DMS 273 (cell line): ENCODE measurements at regions not wholly inside any gene's neighbourhood (a gene's known extent, or its start where the extent isn't known, plus 50 kb on each side); places are given as distances from the start of the nearest gene placed in this dataset.
"Not testable (repeated sequence)": the region's sequence is repeated elsewhere in the genome, so short reads cannot be mapped to it uniquely, and the experiment has no call there.

Experiments
- DNase-seq: peaks from one replicate; lab custom pipeline; 2025; ENCODE audit not compliant: unreplicated experiment; lab: John Stamatoyannopoulos, UW

DNA sequence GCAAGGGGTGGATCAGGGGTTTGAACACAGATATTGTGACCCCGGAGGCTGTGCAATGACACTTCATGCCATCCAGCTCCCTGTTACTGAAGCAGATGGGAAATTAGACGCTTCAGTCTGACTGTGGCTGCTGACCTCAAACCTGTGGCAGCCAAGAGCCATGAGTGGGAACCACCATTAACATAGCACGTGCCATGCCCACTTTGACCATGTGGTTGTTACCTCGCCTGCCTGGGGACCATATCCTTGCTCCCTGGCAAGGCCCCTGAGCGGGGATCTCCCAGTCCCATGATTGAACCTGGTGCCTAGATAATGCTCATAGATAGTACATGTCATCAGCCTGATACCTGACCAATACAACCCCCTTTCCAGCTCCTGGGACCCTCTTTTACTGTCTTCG, 68.9 kb downstream of the CYP26B1 start:
- DNase-seq, result no peak

DNA sequence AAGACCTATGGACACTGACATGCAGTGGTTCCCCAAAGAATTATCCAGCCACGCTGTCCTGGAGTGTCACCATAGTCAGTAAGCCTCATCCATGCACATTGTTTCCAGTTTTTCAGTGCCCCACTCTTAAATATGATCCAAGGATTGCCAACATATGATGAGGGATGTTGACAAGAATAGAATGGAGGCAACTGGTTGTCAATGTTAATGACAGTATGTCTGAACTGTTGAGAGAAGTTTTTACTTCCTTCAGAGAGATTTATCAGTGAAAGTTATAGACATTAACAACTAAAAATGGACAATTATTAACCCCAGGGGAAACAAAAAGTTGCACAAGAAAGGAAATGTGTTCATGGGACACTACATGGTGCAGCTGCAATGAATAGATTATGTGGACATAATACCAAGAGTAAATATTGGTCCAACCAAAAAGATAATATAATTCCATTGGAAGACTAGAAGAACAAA, 69.9 kb downstream of the CYP26B1 start:
- DNase-seq, result no peak

DNA sequence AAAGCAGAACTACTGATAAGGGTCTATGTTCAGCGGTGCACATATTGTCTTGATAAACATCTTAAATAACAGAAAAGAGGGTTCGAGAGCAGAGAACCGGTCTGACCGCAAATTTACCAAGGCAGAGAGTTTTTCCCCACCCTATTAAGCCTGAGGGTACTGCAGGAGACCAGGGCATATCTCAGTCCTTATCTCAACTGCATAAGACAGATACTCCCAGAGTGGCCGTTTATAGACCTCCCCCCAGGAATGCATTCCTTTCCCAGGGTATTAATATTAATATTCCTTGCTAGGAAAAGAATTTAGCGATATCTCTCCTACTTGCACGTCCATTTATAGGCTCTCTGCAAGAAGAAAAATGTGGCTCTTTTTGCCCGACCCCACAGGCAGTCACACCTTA, 74.3 kb downstream of the CYP26B1 start:
- DNase-seq, result not testable (repeated sequence)

DNA sequence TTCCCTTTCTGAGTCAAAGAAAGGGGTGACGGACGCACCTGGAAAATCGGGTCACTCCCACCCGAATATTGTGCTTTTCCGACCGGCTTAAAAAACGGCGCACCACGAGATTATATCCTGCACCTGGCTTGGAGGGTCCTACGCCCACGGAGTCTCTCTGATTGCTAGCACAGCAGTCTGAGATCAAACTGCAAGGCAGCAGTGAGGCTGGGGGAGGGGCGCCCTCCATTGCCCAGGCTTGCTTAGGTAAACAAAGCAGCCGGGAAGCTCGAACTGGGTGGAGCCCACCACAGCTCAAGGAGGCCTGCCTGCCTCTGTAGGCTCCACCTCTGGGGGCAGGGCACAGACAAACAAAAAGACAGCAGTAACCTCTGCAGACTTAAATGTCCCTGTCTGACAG, 83.5 kb downstream of the CYP26B1 start:
- DNase-seq, result not testable (repeated sequence)

DNA sequence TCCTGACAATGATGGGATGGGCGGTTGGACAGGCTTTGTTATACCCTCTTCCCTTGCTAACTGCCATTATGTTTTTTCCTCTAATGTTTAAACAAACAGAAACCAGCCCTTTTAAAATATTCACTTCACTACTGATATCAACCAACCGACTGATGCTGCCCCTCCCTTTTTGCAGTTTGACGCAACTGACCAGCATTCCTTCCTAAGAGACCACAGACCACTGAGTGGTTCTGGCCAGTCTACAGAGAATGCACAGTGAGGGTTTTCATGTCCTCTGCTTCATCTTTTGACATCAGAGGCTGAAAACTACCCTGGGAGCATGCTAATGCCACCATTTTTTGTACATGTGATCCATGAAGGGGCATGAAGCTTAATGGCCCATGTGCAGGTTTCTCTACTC, 85.3 kb downstream of the CYP26B1 start:
- no peak for DNase-seq

DNA sequence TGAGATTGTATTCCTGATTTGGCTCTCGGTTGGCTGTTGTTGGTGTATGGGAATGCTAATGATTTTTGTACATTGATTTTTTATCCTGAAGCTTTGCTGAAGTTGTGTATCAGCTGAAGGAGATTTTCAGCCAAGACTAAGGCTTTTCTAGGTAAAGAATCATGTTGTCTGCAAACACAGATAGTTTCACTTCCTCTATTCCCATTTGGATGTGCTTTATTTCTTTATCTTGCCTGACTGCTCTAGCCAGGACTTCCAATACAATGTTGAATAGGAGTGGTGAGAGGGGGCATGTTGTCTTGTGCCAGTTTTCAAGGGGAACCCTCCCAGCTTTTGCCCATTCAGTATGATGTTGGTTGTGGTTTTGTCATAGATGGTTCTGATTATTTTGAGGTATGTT, 90.4 kb downstream of the CYP26B1 start:
- DNase-seq, result no peak

DNA sequence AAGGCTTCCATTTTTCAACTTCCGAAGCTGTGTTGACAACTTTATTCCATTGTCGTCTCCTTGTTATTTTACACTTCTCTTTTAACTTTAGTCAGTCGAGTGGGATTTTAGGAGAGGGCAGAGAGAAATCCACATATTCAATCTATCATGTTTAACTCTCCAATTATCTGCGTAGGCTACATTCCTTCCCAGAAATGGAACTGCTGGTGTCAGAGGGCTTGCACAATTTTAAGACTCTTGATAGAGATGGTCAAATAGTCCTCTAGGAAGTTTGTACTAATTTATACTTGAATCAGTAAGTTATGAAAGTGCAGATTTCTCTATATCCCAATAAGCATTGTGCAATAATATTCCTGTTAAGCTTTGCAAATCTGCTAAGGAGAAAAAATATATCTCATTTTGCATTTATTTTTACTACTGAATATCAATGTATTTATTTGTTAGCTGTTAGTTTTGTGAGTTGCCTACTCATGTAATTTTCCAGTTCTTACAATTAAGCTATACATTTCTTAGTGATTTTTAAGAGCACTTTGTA, 95.6 kb downstream of the CYP26B1 start:
- no peak for DNase-seq

DNA sequence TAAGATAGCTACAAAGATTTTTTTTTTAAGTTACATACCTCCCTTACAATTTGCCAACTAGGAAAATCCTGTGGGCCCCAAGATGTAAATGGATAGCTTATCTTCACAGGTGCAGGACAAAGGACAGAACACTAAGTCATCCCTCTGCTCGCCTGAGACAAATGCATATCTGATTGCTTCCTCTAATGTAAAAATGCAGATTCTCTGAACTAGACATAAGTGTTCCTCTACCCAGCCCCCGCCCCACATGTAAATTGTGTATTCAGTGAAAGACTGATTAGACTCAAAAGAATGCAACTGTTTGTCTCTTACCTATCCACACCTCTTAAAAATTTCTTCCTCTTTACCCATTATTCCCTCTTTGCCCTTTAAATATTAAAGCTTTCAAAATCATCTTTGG, 96.5 kb downstream of the CYP26B1 start:
- no peak for DNase-seq

DNA sequence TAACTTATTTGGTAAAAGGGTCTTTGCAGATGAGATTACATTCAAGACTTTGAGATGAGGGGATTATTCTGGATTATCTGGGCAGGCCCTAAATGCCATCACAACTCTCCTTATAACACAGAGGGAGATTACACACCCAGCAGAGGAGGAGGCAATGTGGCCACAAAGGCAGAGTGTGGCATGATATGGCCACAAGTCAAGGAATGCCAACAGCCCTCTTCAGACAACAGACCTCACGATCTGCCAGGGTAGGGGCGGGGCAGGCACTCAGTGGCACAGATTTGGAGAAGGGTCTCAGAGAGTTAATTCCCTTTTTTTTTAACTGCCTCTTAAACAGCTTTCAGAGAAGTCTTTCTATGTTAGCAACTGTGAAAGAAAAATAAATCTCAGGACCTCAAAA, 96.9 kb downstream of the CYP26B1 start:
- DNase-seq, result no peak

DNA sequence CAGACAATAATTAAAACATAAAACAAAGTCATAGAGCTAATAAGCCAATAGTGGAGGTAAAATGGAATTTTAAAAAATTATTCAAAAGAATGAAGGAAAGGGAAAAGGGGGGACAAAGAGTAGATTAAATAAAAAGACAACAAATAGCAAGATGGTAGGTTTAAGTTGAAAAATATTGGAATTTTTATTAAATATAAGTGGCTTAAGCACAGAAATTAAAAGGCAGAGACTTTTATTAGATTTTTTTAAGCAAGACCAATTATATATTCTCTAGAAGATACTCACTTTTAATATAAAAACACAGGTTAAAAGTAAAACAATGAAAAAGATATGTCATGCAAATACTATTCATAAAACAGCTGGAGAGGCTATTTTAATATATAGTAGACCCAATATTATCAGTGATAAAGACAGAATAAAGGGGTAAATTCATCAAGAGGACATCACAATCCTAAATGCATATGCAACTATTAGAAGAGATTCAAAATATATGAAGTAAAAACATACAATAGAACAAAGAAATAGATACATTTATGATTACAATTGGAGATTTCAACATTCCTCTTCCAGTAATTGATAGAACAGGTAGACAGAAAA, 98.7 kb downstream of the CYP26B1 start:
- no peak for DNase-seq

DNA sequence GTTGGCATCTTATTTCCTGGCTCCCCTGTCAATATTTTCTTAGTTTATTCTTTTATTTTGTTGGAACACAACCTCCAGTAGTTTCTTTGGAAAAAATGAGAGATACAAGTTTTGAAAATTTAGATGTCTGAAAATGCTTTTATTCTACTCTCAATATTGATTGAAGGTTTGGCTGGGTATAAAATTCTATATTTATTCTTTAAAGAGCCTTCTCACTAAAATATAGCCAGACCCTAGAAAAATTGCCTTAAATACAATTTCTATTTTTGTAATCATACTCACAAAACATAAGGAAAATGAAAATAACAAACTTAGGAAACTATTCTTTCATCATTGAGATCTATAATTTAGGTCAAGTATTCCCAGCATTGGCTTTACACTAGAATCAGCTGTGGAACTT, 103.7 kb downstream of the CYP26B1 start:
- no peak for DNase-seq

DNA sequence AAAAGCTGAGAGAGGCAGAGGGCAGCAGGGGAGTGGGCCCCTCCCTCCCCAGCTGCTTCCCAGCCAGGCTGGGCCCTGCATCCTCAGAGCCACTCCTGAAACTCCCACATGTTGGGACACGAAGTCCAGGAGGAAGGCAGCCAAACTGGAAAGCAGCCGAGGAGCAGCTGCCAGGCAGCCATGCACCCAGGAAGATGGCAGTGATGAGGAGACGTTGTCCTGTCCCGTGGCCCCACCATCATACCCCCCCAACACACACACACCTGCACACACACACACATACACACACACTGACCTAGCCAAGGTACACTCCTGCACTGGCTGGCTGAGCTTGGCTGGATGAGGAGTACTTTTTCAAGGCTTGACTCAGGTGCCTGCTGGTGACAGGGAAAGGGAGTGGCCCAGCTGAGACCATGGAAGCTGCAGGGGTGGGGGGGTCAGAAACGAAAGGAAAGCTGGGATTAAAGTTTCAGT, 106.0 kb downstream of the CYP26B1 start:
- peak; percentile 73 for DNase-seq

DNA sequence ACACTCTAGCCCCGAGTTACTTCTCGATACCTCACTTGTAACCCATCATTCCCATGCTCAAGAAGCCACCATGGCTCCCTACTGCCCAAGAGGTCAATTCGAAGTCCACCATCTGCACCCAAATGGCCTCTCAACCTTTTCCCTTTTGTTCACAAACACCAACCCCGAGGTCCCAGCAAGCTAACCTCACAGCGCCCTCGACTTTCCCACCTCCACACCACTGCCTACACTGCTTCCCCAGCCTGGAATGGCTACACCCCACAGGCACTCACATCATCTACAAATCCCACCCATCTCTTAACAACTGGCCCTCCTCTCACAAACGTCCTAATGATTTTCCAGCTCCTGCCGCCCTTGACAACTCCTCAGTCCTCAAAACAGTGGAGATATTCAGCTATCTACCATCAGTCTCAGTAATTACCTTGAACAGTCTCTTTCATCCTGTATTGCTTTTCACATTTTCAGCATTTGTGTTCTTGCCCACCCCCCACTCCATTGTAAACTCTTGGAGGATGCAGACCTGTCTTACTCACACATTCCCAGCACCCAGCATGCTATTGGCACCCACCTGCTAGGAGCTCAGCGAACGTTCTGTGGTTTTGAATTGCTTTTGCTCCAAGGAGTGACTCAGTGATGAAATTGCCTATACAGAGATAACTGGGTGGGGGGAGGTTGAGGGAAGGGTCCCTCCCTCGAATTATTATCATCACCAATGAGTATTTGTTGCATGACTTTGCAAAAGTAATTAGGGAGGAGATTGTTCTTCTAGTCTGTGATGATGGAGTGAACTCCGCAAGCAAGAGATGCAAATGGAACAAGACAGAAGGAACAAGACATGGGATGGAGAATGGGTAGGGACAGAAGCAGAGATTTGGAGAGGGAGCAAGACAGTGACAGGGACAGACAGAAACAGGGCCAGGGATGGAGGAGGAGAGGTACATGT, 106.8 kb downstream of the CYP26B1 start:
- DNase-seq, result no peak

DNA sequence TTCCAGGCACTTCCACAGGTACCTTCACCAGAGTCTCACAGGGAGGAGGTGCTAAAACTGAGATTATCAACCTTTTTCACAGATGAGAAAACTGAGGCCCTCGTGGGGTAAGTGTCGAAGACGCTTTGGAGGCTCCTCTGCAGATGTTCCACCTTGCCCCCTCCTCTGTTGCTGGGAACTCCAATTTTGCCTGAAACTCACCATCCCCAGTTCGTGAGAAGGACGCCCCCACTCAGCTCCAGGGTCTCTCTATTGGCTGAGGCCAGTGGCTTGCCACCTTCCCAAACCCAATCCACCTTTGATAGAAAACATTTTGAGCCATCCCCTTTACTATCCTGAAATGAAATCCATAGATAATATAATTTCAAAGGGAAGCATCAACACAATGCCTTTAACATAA, 109.1 kb downstream of the CYP26B1 start:
- DNase-seq, result no peak

DNA sequence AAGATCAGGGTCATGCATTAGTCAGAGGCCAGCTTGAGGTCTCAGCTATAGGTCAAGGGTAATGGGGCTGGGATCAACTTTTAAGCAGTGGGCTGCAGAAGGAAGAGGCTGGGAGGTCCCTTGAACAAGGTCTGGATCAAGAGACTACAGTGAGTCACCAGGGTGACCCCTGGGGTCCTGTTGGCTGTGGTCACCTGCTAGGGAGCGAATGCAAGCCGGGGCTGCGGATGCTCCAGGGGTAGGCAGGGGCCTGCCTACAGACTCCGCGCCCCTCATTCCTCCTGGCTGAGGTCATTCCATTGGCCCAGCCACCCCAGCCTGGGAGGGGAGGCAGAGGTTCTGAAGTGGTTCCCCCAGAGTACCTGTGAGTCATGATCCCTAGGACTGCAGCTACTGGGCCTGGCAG, 110.4 kb downstream of the CYP26B1 start:
- no peak for DNase-seq

DNA sequence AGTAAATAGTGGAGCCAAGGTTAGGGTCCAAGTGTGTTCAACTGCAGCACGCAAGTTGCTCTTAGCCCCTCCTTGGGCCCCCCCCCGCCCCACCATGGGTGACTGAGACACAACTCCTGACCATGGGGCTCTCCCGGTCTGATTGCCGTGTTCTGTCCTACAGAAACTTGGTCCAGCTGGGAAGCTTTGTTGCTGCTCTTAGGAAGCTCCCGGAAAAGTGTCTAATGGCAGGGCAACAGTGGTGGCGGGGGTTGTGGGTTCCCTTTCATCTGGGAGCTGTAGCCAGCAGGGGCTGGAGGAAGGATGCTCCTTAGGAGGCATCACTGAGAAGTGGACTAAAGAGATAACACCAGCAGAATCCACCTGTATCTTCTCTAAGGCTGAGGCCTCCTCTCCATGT, 111.1 kb downstream of the CYP26B1 start:
- DNase-seq, result no peak

DNA sequence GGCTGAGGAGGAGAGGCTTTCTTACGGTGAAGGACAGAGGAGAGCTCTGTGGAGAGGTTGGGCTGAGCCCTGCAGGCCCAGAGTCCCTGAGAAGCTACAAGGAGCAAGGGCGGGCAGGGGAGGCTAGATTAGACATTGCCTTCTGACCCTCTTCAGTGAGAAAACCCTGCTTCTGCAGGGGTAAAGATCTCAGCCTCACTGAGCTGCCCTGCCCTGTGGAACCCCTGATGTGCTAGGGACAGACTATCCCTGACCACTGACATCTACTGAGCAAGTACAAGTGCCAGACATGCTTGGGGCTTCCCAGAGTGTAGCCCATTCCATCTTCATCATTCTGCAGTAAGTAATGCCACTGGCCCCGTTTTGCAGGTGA, 111.5 kb downstream of the CYP26B1 start:
- DNase-seq, result no peak

DNA sequence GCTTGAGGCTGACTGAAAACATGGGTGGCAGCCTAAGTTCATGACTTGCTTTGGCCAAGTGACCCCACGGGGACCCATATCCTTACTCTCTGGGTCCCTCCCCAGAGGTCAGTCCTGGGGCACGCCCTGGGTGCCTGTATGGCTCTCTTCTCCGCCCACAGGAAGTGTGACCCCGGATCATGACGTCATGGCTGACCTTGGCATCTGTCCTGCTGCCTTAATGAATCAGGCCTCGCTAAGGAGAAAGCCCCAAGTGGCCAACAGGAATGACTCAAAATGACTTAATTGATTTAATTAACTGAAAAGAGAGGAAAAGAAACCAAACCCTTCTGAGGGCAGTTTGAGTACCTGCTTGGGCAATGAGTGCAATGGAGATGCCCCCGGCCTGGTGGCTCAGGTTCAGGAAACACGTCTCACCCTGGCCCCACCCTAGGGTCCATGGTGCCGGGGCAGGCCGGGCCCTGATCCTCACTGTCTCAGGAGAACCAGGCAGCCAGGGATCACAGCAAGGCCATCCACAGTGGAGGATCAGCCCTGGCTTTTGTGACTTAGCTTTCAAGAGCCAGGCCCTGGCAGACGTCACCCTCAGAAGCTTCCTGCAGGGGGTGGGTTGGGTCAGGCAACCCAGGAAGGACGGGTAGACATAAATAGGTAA, 112.0 kb downstream of the CYP26B1 start:
- DNase-seq, result no peak

DNA sequence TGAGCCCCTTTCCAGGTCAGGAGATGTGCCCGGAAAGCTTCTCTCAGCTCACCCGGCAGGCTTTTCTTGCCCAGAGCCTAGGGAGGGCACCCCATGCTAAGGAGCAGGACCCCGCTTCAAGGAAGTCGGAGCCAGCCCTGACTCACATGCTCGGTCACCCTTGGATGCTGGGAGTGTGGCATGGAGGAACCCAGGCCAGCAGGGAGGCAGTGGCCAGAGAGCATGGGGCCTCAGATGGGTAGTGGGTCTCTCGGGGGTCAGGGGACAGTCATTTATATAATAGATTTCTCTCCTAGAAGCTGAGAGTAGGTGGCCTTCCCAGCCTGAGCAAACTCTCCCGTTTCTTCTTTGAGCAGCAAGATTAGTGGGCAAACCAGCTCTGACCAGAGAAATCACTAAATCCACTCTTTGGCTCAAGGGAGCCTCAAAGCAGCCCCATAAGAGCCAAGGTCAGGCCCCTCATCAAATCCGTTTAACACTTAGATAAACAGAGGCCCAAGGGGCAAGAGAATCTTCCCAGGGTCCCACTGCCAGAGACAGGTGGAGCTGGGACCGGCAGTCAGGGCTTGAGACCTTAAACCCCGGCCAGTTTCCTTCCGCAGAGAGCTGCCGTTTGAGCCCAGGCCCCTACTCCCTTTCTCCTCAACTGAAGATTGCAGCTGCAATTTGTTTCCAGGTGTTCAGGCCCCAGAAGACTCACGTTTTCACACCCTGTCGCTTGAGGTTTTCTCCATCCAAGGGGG, 113.1 kb downstream of the CYP26B1 start:
- DNase-seq, result no peak

DNA sequence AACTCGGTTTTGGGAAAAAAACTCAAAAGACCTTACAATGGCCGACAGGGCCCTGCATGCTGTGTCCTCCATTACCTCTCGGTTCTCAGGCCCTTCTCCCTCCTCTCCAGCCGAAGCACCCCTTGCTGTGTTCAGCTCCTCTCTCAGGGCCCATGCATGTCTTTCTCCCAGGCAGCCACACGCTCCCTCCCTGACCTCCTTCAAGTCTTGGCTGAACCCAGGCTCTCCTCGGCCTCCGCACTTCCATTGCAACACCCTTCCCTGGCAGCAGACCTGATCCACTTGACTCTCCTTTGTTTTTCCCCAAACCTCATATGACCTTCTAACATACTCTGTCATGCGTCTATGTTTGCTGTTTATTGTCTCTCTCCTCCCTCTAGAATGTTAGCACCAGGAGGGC, 114.0 kb downstream of the CYP26B1 start:
- DNase-seq, result no peak

DNA sequence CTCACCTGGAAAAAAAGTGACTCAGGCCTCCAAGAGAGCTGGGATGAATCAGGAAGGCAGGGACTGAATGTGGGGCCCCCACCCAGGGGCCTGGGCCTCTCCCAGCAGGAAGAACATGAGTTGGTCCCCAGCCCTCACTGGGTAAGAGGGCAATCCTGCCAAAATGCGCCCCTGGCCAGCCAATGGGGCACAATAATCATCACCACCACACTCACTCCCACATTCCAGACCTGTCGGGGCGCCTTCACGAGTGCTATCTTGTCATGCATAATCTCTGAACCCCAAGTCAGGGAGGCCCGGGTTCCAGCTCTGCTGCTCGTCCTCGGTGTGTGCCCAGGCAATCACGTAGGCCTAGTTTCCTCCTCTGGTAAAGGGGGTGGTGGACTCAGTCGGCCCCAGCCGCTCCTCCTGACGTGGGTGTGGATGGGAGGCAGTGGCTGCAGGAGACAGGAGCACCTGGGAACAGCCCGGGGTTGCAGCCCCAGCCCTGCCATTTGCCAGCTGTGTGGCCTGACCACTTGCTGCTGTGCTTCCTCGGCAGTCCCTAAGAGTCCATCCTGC, 115.1 kb downstream of the CYP26B1 start:
- no peak for DNase-seq
